ENCODE measurements at regions not wholly inside any gene's neighbourhood (a gene's known extent, or its start where the extent isn't known, plus 50 kb on each side); places are given as distances from the start of the nearest gene placed in this dataset.
"Not testable (repeated sequence)": the region's sequence is repeated elsewhere in the genome, so short reads cannot be mapped to it uniquely, and the experiment has no call there.

DNA sequence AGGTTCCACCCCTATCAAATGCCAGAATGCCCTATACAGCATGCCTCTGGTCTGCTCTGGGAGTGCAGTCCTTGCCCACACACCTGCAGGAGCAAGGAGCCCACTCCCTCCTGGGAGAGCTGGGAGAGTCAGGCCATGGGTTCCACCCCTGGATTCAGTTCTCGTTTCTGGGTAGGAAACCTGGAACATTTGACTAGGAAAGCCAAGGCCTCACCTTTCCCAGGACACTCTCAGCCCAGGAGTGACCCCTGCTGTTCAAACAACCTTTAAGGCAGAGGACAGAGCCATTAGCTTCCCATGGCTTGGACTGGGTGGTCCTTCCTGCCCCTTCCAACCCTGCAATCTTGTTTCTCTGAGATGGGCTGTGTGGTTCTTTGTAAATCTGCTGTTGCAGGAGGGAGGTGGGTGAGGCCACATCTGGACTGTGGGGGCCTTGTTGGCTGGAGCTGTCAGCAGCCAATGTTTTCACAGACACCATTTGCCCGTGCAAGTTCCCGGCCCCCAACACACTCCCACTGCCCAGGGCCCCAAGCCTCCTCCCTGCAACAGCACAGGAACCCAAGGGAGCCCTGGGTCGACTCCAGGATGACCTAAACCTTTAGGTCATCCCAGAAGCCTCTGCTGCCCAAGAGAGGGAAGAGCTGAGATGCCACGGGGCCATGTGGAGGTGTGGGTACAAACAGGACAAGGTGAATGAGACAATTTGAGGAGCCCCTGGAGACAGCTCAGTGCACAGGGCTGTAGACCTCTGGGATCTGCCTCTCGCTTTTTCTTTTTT lies 104.4 kb downstream of the PJA1 start:
- no peak for DNase-seq

DNA sequence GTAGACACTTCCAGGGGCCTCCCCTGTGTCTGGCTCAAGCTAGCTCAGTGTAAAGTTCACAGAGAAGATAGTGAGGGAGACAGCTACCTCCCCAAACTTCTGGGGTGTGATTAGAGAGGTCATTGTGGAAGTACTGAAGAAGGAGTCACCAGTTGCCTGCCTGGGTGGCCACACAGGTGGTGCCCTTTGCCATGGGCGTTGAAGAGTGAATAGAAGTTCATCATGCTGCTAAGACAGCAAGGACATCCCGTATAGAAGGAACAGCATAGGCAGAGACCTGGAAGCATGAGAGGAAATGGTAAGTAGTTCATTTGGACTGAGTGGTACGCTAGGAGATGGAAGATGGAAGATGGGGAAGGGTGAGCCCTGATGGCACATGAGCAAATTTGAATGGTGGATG lies 110.1 kb downstream of the PJA1 start:
- no peak for DNase-seq

DNA sequence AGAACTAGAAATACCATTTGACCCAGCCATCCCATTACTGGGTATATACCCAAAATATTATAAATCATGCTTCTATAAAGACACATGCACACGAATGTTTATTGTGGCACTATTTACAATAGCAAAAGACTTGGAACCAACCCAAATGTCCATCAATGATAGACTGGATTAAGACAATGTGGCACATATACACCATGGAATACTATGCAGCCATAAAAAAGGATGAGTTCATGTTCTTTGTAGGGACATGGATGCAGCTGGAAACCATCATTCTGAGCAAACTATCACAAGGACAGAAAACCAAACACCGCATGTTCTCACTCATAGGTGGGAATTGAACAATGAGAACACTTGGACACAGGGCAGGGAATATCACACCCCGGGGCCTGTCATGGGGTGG lies 110.8 kb downstream of the PJA1 start:
- DNase-seq = not testable (repeated sequence)

DNA sequence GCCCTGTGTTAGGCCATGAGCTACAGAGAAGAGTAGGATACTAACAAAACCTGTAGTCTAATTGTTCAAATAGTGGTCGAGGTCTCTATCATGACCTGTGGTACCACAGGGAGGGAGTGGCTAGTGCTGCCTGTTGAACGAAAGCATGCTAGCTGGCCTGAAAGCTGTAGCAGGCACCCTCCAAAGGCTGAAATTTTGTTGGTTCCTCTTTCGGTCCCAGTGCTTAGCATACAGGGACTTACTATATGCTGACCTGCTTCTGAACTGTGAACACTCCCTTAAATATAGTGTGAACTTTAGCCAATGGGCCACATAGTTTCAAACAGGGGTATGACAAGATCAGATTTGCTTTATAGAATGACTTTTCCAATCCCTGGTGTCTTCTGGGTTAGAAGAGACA lies 113.4 kb downstream of the PJA1 start:
- no peak for DNase-seq

DNA sequence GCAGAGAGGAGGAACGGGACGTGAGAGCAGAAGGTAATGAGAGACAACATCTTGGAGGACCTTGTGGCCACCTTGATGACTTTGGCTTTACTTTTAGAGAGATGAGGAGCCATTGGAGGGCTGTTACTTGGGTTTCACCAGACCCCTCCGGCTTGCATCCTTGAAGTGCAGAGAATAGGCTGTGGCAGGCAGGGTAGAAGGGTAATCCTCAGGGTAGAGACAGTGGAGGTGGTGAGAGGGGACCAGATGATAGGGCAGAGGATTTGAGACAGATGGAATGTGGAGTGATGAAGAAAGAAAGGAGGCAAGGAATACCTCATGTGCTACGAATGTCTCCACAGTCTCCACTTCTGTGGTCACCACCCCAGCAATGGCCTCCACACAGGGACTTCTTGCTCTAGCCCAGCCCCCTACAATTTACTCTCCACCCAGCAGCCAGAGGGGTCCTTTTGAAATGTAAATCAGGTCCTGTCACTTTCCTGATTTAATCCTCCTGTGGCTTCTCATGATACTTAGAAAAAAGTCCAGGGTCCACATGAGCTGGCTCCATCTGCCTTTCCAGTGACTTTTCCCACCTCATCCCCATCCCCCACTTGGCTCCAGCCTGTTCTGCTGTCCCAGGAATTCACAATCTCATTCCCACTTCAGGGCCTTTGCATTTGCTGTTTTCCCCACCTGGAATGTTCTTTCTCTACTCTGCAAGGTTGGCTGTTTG lies 115.0 kb downstream of the PJA1 start:
- no peak for DNase-seq

DNA sequence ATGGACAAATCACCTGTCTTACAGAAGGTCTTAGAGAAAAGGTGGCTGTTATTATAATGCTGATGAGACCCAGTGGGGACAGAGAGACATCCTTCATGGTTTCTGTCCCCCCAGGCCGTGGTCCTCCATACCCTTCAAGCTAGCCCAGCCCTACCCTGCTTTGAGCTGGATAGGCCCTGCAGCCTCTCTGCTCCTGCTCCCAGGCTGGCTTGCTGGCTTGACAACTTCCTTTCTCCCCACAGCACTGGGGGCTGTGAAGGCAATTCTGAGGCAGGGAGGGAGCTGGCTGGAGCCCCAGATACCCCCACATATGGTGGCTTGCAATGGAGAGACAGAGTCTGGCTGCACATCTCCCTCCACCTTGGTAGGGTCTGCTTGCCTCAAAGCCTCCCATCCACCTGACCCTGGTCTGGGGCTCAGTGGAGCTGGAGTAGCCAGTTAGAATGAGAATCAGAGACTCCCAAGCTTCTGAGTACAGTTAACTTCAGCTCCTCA lies 118.2 kb downstream of the PJA1 start:
- DNase-seq = no peak

DNA sequence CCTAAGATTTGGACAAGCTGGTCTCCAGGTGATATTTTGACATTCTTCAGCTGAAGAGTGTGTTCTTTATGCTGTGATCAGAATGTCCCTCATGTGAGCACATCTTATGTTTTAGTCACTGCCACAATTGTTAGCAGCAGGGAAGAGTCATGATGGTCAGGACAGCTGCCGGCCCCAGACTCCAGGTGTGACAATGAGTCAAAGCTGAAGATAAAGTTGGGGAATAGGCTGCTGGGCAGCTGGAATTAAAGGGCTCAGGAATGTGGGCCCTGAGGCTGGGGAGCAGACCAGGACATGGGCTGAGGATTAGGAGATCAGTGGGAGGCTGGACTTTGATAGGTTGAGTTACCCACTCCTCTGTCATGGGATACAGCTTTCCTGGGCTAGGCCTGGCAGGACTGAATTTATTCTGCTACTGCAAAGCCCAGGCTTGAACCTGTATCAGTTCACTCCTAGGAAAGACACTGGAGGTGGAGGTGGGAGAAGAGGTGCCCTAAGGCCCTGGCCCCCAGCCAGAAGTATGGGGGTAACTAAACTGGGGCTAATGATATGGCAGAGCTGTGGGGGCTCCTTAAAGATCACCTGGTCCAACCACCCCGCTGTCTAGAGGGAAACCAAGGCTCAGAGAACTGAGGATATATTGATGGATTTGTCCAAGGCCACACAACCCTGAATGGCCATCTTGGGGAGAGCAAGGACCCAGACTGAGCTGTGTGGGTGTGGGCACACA lies 119.5 kb downstream of the PJA1 start:
- DNase-seq = no peak

DNA sequence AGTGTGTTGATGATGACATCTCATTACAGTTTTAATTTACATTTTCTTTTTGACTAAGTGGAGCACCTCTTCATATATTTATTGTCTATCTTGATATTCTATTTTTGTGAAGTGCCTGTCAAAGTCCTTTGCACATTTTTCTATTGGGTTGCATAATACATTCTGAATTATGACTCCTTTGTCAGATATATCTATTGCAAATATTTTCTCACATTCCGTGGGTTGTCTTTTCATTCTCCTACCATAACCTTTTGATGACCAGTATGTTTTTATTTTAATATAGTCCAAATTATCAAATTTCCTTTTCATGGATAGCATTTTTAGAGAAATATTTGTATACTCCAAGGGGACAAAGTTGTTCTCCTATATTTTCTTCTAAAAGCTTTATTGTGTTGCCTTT lies 126.4 kb downstream of the PJA1 start:
- no peak for DNase-seq

DNA sequence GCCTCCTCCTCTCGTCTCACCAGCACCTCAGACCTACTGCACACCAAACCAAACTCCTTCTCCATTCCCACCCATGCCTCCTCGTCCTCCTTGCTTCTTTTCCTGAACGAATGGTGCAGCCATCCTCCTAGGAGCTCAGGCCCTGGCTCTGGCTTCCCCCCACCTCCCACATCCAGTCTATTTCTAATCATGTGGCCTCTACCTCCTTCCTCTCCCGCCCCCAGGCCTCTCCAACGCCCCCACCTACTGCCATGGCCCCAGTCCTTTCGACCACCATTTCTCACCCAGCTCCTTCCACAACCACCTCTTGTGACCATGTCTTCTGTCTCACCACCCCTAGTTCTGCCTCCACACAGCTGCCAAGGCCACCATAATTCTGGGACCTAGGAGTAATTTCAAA lies 127.1 kb downstream of the PJA1 start:
- no peak for DNase-seq

DNA sequence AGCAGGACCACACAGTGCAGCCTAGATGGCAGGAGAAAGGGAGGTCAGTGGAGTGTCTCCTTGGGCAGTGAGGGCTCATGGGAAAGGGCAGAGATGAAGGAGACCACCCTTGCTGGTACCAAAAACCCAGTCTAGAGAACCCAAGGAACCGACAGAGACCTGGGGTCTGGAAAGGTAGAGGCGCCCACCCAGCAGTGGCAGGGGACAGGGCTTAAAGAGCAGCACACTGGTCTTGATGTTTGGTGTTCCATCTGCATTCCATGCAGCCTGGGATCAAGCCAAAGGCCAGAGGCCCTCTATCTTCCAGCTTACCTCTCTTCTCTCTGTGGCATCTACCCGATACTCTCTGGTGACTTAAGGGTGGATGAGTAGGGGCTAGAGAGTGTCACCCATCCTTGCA lies 127.5 kb downstream of the PJA1 start:
- DNase-seq = no peak

DNA sequence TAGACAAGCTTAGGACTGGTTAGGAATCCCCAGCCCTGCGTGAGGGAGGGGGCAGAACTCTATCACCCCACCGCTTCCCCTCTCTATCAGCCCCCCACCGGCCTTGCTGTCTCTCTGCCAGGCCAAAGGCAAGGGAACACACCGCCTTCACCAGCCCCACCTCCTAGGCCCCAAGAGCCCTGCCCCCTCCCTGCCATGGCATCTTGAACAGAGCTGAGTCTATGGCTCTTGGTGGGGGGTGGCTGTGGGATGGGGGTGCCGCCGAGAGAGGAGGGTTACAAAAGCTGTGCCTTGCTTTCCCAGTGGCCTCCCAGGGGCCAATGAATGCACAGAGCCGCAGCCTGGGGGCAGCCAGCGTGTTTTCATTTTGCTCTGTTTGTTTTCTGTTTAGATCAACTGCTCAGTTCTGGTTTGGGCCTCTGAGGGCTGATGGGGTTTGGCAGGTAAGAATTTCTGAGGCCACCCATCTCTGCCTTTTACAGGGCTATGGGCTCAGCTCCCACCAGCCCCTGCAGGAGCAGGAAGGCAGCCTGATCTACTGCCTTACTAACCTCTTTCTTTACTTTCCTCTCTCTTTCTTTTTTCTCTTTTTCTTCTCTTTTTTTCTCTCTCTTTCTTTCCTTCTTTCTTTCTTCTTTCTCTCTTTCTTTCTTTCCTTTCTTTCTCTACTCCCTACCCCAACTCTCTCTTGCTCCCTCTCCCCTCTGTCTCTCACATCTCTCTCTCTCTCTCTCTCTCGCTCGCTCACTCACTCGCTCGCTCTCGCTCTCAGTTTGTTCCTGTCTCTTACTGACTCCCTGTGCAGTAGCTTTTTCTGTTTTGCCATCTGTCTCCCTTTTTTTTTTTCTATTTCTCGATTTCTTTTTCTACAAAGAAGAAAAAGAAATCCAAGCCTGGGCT lies 128.3 kb downstream of the PJA1 start:
- no peak for DNase-seq

DNA sequence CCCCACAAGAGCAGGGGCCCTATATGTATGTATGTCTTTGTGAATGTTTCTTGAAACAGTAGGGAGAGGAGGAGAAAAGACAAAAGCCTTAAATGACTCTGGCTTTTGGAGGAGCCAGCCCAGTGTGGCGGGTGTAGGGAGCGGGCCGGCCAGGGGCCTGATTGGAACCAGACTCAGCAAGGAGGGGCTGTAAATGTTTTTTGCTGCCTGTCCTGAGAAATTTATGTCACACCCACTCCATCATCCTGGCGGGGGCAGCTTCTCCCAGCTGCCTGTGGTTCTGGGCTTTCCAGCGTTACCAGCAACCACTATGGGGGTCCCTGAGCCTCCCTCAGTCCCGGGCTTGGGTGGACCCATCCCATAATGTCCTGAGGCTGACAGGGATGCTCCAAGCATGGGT lies 130.8 kb downstream of the PJA1 start:
- DNase-seq = no peak

DNA sequence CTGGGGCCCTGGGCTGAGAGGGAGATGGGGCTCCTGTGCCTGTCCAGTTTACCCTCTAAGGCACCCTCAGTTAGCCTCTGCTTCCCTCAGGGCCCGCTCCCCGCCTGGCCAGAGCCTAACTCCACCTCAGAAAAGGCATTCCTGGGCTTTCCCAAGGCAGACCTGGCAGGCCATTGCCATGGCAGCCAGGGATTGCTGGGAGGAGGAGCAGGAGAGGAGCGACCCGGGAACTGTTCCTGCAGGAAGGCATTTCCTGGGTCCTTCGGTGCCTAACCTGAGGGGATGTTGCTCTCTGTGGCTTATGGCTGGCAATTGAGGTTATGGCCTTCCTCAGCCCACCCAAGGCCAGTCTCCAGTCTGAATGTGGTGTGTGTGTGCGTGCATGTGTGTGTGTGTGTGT lies 131.3 kb downstream of the PJA1 start:
- no peak for DNase-seq

DNA sequence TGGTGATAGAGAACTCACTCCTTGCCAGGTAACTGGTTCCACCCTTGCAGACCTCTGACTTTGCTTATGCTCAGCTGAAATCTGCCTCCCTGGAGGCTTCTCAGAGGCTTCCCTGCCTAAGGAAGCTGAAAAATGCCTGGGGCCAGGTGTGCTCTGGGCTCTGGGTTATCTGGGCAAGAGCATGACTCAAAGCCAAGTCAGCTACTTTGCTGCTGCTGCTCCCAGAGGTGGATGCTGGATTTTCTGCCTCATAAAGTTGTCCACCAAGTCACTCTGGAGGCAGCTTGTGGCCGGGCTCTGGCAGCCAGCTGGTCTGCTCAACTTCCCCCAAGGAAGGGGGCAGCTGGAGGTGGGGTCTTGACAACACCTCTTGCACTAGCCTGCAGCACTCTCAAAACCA lies 132.7 kb downstream of the PJA1 start:
- DNase-seq = no peak

DNA sequence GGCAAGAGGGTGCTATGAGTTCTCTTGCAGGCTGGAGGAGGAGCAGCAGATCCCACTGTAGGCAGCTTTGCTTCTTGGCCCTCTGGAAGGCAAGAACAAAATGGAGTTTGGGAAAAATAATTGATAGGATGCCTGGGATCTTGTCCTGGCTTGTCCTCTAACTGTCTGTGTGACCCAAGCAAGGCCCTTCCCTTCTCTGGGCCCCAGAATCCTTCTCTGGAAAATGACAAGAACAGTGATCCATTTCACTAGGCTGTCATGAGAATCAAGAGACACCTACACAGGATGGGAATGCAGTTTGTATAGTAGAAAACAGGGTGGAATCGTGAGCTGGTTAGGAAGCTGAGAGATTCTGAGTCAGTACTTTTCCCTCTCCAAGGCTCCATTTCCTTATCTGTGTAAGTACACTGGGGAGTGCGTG lies 133.3 kb downstream of the PJA1 start:
- no peak for DNase-seq

DNA sequence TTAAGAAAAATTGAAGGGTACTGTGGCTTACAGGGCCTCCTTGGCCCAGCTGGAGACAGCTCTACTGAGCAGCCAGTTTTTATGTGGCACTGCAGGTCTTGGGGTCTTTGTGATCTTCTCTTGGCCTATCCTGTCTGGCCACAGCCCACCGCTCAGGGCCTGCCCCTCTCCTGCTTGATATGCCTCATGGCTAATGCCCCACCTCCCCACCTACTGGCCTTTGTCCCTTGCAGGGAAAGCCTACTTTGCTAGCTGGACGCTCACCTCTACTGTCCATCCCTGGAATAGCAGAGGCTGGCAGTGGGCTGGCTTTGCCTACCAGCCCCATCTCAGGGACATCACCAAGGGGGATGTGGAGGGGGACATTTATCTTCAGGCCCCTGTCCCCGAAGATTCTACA lies 134.1 kb downstream of the PJA1 start:
- DNase-seq = no peak

DNA sequence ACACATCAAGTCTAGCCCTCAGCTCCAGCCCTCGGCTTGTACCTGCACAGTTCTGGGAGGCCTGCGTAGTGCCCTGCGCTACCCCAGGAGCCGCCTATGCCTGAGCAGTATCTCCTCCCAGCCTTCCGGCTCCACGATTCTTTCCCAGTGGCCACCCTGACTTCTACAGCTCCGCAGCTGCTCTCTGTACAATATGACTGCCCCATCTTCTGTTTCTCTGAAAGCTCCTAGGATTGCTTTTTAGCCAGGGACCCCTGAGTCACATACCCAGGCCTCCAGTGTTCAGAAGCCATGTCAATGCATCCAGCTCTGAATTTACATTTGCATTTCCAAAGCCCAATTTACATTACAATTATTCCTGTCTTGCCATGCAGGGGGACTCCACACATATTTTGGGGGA lies 135.5 kb downstream of the PJA1 start:
- no peak for DNase-seq

DNA sequence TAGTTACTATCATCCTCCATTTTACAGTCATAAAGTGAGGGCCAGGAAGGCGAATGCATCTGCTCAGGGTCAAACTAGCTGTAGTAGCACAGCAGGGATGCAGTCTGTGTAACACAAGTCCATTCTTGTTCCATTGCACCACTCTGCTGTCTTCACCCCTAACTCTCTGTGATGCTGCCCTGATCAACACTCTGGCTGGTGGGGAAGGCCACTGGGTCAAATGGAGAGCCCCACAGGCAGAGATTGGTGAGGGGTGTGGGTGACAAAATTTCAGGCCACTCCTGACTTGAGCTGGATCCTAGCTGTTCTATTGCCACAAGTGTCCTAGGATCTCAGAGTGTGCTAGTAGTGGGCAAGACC lies 136.5 kb downstream of the PJA1 start:
- no peak for DNase-seq

DNA sequence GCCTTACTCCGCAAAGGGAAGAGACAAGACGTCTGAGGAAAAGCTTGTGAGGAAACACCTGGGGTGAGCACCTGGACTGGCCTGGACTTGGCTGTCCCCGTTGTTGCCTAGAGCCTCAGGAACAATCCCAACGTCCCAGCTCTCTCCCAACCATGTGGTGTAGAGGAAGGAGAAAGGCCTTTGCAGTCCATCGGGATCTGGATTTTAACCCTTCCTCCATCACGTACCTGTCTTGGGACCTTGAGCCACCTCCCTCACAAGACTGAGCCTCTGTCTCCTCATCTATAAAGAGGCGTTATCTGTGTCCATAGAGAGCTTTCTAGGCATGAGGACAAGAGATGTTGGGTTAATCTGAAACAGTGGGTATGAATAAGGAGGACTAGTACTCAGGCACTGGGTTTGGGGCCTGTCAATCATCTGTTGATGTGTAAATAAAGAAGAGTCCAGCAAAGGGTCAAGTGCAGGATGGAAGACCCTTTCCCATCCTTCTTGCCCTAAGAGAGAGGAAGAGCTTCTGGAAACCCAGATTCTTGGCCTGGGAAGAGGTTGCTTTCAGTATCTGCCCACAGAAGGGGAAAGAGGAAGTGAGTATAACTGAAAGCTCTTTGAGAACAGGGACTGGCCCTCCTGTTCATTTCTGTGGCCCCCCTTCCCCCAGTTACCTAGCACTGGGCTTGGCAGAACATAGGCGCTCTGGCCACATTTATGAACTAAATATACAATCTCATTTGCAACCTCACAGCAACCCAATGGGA lies 137.1 kb downstream of the PJA1 start:
- no peak for DNase-seq

DNA sequence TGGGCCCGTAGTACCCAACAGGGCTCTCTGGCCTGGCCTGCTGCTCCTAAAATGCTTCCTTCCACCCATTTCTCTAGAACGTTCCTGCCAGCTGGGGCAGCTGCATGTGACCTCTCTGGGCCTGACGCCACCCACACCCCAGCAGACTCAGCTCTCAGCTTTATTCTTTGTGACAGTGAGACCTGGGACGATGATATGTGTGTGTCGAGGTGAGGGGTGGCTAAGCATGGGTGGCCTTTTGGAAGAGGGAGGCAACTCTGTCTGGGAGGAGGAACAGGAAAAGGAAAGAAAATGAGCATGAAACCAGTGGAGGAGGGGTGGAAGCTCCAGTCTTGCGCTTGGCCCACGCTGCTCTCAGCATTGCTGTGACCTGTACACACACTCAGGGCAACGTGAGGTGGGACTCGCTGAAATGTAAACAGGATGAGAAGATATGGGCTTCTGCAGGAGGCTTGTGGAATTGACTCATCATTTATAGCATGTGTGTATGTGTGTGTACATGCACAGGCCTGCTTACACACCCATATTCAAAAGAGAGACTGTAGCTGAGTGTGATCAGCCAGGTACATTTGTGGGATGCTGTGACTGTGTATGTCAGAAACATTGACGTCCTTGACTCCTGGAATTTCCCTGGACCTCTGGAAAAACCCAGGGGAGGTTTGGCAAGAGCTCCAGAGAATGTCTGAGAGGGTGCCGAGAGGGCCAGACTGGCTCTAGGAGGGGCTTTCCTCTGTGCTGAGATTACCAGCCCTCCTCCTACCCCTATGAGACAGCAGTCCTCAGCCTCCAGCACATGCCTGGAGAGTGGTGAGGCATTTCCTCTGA lies 137.9 kb downstream of the PJA1 start:
- DNase-seq = no peak

DNA sequence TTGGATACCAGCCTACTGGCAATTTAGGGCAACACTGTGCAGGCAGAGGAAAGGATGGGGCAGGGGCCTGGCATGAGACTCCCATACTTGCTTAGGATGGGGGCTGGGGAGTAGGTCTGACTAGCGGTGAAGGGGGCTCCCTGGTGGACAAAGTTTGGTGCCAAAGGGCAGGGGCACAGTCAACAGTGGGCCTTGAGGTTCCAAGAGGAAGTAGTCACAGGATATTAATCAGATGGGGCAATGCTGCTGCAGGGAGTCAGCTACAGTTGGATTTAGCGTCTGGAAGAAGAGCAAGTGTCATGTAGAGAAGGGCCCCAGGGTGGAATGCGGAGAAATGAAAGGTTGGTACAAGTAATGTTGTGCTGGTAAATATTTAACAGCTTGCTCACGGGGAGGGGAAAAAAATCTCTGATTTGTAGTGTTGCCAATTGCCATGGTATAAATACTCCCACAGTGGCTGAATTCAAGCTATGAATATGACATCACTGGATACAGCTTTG lies 139.4 kb downstream of the PJA1 start:
- DNase-seq = no peak

Data from T-helper 1 cell (primary cell).